Esophagus muscularis mucosa (tissue), 4 donors: ENCODE measurements at regions not wholly inside any gene's neighbourhood (a gene's known extent, or its start where the extent isn't known, plus 50 kb on each side); places are given as distances from the start of the nearest gene placed in this dataset.

Experiments used
- DNase-seq: peaks from one replicate; pipeline ENCODE4 v3.0.0-alpha.2; 2017; ENCODE audit errors: extremely low spot score
- H3K27ac ChIP-seq, 4 donors: fragments of 200-600 bp; sonication (generic); replicated peaks in 1 of 4; 1 replicate in 3 of 4; 2 replicates in 1 of 4; pipeline ENCODE4 v1.5.1; 2016 to 2019; ENCODE audit warnings: mild to moderate bottlenecking in 1 of 4
- H3K27me3 ChIP-seq, 4 donors: fragments of 200-600 bp; sonication (generic); one replicate each; pipeline versions ENCODE4 v1.5.1 to v1.6.0; 2016 to 2019
- H3K36me3 ChIP-seq, 4 donors: fragments of 200-600 bp; sonication (generic); one replicate each; pipeline ENCODE4 v1.5.1; 2016 to 2019
- H3K4me1 ChIP-seq, 4 donors: fragments of 200-600 bp; sonication (generic); one replicate each; pipeline ENCODE4 v1.5.1; 2016 to 2019
- H3K4me3 ChIP-seq, 4 donors: fragments of 200-600 bp; sonication (generic); 1 replicate in 2 of 4; 2 replicates in 2 of 4; pipeline ENCODE4 v1.5.1; 2016 to 2019; ENCODE audit warnings: mild to moderate bottlenecking in 4 of 4, moderate library complexity in 1 of 4
- H3K9me3 ChIP-seq, 4 donors: fragments of 200-600 bp; sonication (generic); 1 replicate in 3 of 4; 2 replicates in 1 of 4; pipeline ENCODE4 v1.5.1; 2016 to 2019
- EP300 ChIP-seq: sonication (generic); formaldehyde crosslinking; IDR thresholded peaks from one replicate; pipeline ENCODE4 v1.6.1; 2017; ENCODE audit warnings: antibody characterized with exemption
- POLR2A ChIP-seq: fragments of 450-650 bp; IDR thresholded peaks from one replicate; pipeline ENCODE4 v1.6.1; 2017; ENCODE audit warnings: antibody characterized with exemption, moderate library complexity, mild to moderate bottlenecking, low read depth
- POLR2AphosphoS5 ChIP-seq, 2 donors: sonication (generic); formaldehyde crosslinking; IDR thresholded peaks; one replicate each; pipeline ENCODE4 v1.6.1; 2017; ENCODE audit warnings: antibody characterized with exemption in 2 of 2
- WGBS: methylation state at CpG from one replicate; pipeline ENCODE4 v1.1.5; 2018; 5-methylcytosine and 5-hydroxymethylcytosine counted together
- intact Hi-C: fragments of 100-400 bp; cut with DNase I; formaldehyde crosslinking; loops from one replicate; pipeline ENCODE4 v1.15.1; 2023
- TF ChIP-seq, protein P1 (sequence below), 3 experiments: fragments of 200-600 bp in 2 of 3; fragments of 450-650 bp in 1 of 3; sonication (generic) in 2 of 3; IDR thresholded peaks; one replicate each; pipeline ENCODE4 v1.5.1; 2017 to 2019; ENCODE audit warnings: antibody characterized with exemption in 3 of 3, mild to moderate bottlenecking in 2 of 3, moderate library complexity in 1 of 3

DNA sequence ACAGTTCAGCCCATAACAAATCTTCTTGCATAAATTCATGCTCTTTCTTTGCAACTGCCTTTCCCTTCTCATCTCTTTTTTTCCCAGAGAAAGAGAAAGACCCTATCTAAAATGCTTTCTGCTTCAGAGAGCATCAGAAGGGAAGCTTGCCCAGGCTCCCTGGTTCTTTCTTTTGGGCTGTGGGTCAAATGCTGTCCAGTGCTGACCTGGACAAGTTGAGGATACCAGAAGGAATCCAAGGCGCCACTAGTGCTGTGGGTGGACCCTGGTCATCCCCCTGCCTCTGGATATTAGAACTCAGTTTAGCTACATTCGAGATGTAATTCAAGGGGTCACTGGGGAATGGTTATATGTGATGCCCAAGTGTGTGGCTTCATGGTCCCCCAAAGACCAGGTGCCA is 411.6 kb downstream of the RPS24 start:
- 96% methylated on average over 2 of the region's 2 CpGs for WGBS
- no peaks in the 10 kb centered on the region for H3K27me3 ChIP-seq
- intact Hi-C loops: loop anchor here (10.0 kb wide), 1 partner anchor 131 kb away; no protein-coding TSS in a partner anchor
- no peaks in the 10 kb centered on the region for H3K36me3 ChIP-seq
- TF ChIP-seq, protein P1, sequence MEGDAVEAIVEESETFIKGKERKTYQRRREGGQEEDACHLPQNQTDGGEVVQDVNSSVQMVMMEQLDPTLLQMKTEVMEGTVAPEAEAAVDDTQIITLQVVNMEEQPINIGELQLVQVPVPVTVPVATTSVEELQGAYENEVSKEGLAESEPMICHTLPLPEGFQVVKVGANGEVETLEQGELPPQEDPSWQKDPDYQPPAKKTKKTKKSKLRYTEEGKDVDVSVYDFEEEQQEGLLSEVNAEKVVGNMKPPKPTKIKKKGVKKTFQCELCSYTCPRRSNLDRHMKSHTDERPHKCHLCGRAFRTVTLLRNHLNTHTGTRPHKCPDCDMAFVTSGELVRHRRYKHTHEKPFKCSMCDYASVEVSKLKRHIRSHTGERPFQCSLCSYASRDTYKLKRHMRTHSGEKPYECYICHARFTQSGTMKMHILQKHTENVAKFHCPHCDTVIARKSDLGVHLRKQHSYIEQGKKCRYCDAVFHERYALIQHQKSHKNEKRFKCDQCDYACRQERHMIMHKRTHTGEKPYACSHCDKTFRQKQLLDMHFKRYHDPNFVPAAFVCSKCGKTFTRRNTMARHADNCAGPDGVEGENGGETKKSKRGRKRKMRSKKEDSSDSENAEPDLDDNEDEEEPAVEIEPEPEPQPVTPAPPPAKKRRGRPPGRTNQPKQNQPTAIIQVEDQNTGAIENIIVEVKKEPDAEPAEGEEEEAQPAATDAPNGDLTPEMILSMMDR (IDR thresholded peaks at IDR 0.05): no peak
- TF ChIP-seq POLR2AphosphoS5 (IDR thresholded peaks at IDR 0.05) (no peak), POLR2A (no peak), EP300 (no peak)
- H3K27ac ChIP-seq: no peak overlapping the region
- H3K4me1 ChIP-seq: peaks cover 0 to 13% (median 11%) of the 10 kb centered on the region in 4 donors
- no peak for DNase-seq
- no peak overlapping the region for H3K4me3 ChIP-seq
- H3K9me3 ChIP-seq: no peaks in the 10 kb centered on the region

DNA sequence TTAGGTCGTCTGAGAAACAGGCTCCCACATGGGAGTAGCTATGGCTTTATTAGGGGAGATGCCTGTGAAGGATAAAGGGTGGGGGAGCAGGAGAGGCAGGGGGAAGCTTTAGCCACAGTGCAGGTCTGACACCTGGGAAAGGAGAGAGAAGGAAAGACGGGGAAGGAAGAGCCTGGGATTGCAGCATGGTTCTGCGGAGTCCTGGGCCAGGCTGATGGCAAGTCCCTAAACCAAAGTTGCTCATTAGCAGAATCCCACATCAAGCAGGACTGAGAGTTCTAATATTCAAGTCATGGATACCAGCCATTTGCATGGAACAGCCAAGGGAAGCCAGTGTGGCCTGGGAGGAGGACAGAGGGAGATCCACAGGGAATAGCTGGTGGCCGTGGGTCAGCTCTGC is 414.8 kb downstream of the RPS24 start:
- DNase-seq: no peak
- H3K36me3 ChIP-seq: no peaks in the 10 kb centered on the region
- 95% methylated on average over 4 of the region's 4 CpGs for WGBS

DNA sequence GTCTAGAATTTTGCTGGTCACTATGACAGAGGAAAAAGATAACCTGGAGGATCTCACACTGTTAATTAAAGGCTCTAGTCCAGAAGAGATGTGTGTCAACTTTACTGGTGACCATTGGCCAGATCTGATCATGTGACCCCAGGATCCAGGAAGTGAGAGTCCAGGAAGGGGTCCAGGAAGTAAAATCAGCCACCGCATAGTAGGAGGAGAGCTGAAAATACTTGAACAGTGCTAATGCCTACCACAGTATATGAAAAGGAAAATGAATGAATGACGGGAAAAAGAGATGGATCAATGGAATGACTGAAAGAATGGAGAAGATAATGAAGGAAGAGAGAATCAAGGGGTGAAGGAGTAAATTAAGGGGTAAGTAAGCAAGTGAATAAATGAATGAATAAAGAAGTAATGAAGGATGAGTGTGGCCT is 415.3 kb downstream of the RPS24 start:
- Histone ChIP-seq H3K27me3 (no peaks in the 10 kb centered on the region), H3K36me3 (no peaks in the 10 kb centered on the region), H3K4me1 (peaks cover 0 to 26% (median 17%) of the 10 kb centered on the region in 4 donors), H3K27ac (no peak overlapping the region), H3K9me3 (no peaks in the 10 kb centered on the region), H3K4me3 (no peak overlapping the region)
- no peak for TF ChIP-seq POLR2AphosphoS5 (IDR thresholded peaks at IDR 0.05)
- TF ChIP-seq POLR2A: no peak
- TF ChIP-seq, protein P1 (IDR thresholded peaks at IDR 0.05): no peak
- intact Hi-C loops: loop anchor here (10.0 kb wide), 1 partner anchor 134 kb away; no protein-coding TSS in a partner anchor
- DNase-seq: no peak
- 90% methylated on average over 2 of the region's 2 CpGs for WGBS

More for the DNA sequence above, 414.8 kb downstream of the RPS24 start:
- Histone ChIP-seq H3K9me3 (no peaks in the 10 kb centered on the region), H3K27me3 (no peaks in the 10 kb centered on the region), H3K4me3 (no peak overlapping the region), H3K4me1 (peaks cover 0 to 26% (median 17%) of the 10 kb centered on the region in 4 donors), H3K27ac (no peak overlapping the region)
- intact Hi-C loops: loop anchor here (10.0 kb wide), 1 partner anchor 134 kb away; no protein-coding TSS in a partner anchor
- TF ChIP-seq POLR2A (no peak), POLR2AphosphoS5 (IDR thresholded peaks at IDR 0.05) (no peak), EP300 (no peak)
- TF ChIP-seq, protein P1 (IDR thresholded peaks at IDR 0.05): no peak

DNA sequence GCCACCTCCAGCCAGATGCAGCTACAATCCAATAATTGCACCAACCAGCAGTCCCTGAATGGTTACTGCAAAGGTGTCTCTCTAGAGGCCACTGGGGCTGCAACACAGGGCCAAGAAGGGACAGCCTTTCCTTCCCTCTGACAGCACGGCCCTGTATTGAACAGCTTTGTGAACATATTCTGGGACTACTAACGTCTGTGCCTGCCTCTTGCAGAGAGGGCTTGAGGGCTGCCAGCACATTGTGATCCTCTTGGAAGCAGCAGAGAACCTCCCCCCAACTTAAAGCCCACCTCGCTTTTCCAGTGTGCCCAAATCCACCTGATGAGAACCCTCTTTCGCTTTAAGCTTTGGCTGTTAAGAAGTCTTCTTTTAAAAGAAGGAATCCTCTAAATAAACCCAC is 415.9 kb downstream of the RPS24 start:
- TF ChIP-seq, protein P1 (IDR thresholded peaks at IDR 0.05): no peak
- TF ChIP-seq EP300: no peak
- TF ChIP-seq POLR2AphosphoS5 (IDR thresholded peaks at IDR 0.05): no peak
- TF ChIP-seq POLR2A: no peak
- no peaks in the 10 kb centered on the region for H3K27me3 ChIP-seq
- H3K4me3 ChIP-seq: no peak overlapping the region
- intact Hi-C loops: loop anchor here (10.0 kb wide), 1 partner anchor 135 kb away; no protein-coding TSS in a partner anchor
- H3K9me3 ChIP-seq: no peaks in the 10 kb centered on the region
- H3K36me3 ChIP-seq: no peaks in the 10 kb centered on the region
- H3K4me1 ChIP-seq: peaks cover 0 to 26% (median 17%) of the 10 kb centered on the region in 4 donors
- 95% methylated on average over 4 of the region's 4 CpGs for WGBS
- DNase-seq: no peak
- no peak overlapping the region for H3K27ac ChIP-seq

DNA sequence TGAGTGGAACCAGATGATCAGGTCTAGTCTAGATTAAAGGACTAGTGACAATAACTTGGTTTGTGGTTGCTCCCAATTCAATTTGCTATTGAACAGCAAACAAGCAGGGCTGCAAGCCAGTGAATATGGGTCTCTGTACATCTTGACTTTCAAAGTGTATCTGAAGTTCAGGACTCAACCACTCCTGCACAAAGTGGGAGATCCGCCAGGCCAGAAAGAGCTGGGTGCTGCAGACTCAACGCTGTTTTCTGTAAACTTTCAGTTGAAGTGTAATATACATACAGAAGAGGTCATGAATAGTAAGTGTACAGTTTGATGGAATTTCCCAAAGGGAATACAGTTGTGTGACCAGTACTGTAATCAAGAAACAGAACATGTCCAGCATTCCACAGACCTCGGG is 416.6 kb downstream of the RPS24 start:
- no peak for DNase-seq
- no peak overlapping the region for H3K27ac ChIP-seq
- H3K4me3 ChIP-seq: no peak overlapping the region
- TF ChIP-seq POLR2AphosphoS5 (IDR thresholded peaks at IDR 0.05) (no peak), POLR2A (no peak), EP300 (no peak)
- TF ChIP-seq, protein P1 (IDR thresholded peaks at IDR 0.05): no peak
- H3K27me3 ChIP-seq: no peaks in the 10 kb centered on the region
- H3K4me1 ChIP-seq: peaks cover 0 to 26% (median 19%) of the 10 kb centered on the region in 4 donors
- WGBS: 71% methylated on average over 2 of the region's 3 CpGs
- H3K9me3 ChIP-seq: no peaks in the 10 kb centered on the region
- no peaks in the 10 kb centered on the region for H3K36me3 ChIP-seq
- intact Hi-C loops: loop anchor here (10.0 kb wide), 1 partner anchor 245 kb away; no protein-coding TSS in a partner anchor
